IPS-18a (cell line): ENCODE measurements at regions not wholly inside any gene's neighbourhood (a gene's known extent, or its start where the extent isn't known, plus 50 kb on each side); places are given as distances from the start of the nearest gene placed in this dataset.

ENCODE experiments used
- H3K27ac ChIP-seq: one replicate; pipeline ENCODE4 v1.5.1; 2013; ENCODE audit warnings: low read length
- H3K27me3 ChIP-seq: one replicate; pipeline ENCODE4 v1.6.1; 2013; ENCODE audit warnings: mild to moderate bottlenecking, low read length; ENCODE audit not compliant: control insufficient read depth, insufficient read depth
- H3K36me3 ChIP-seq: one replicate; pipeline ENCODE4 v1.6.1; 2013; ENCODE audit warnings: low read depth, low read length; ENCODE audit not compliant: control insufficient read depth
- H3K4me1 ChIP-seq: one replicate; pipeline ENCODE4 v1.6.1; 2013; ENCODE audit warnings: low read depth, low read length; ENCODE audit not compliant: control insufficient read depth
- H3K4me3 ChIP-seq: one replicate; pipeline ENCODE4 v1.5.1; 2013; ENCODE audit warnings: low read length
- H3K9ac ChIP-seq: one replicate; pipeline ENCODE4 v1.6.1; 2013; ENCODE audit warnings: mild to moderate bottlenecking, low read length, moderate library complexity
- H3K9me3 ChIP-seq: one replicate; pipeline ENCODE4 v1.6.1; 2013; ENCODE audit warnings: low read depth, low read length; ENCODE audit not compliant: control insufficient read depth

- H3K27ac ChIP-seq: no peak overlapping the region
Measured at GRCh38 chr7:27364344-27364758, 121.7 kb downstream of the EVX1 start.

GRCh38 chr7:27367179-27367932 is 124.8 kb downstream of the EVX1 start:
- H3K27me3 ChIP-seq: peaks cover 3% of the 10 kb centered on the region
- no peaks in the 10 kb centered on the region for H3K4me1 ChIP-seq

More at GRCh38 chr7:27364344-27364758, 121.7 kb downstream of the EVX1 start:
- peaks cover 3% of the 10 kb centered on the region for H3K27me3 ChIP-seq
- H3K36me3 ChIP-seq: no peaks in the 10 kb centered on the region
- H3K4me1 ChIP-seq: no peaks in the 10 kb centered on the region
- no peaks in the 10 kb centered on the region for H3K9me3 ChIP-seq
- no peak overlapping the region for H3K4me3 ChIP-seq
- no peak overlapping the region for H3K9ac ChIP-seq

GRCh38 chr7:27367933-27368549 is 125.4 kb downstream of the EVX1 start:
- Histone ChIP-seq H3K27me3 (peaks cover 3% of the 10 kb centered on the region), H3K36me3 (no peaks in the 10 kb centered on the region), H3K4me1 (no peaks in the 10 kb centered on the region), H3K4me3 (no peak overlapping the region), H3K27ac (no peak overlapping the region), H3K9me3 (no peaks in the 10 kb centered on the region), H3K9ac (no peak overlapping the region)

More at GRCh38 chr7:27367179-27367932, 124.8 kb downstream of the EVX1 start:
- Histone ChIP-seq H3K4me3 (no peak overlapping the region), H3K27ac (no peak overlapping the region), H3K36me3 (no peaks in the 10 kb centered on the region), H3K9ac (no peak overlapping the region), H3K9me3 (no peaks in the 10 kb centered on the region)

- Histone ChIP-seq H3K9me3 (no peaks in the 10 kb centered on the region), H3K4me1 (peaks cover 14% of the 10 kb centered on the region), H3K9ac (no peak overlapping the region), H3K4me3 (no peak overlapping the region), H3K27ac (no peak overlapping the region), H3K36me3 (no peaks in the 10 kb centered on the region), H3K27me3 (no peaks in the 10 kb centered on the region)
Measured at GRCh38 chr7:27374958-27375841, 132.6 kb downstream of the EVX1 start.

- Histone ChIP-seq H3K9me3 (no peaks in the 10 kb centered on the region), H3K4me1 (peaks cover 14% of the 10 kb centered on the region), H3K36me3 (no peaks in the 10 kb centered on the region), H3K27me3 (no peaks in the 10 kb centered on the region), H3K27ac (no peak overlapping the region), H3K4me3 (no peak overlapping the region), H3K9ac (no peak overlapping the region)
Measured at GRCh38 chr7:27375958-27376357, 133.4 kb downstream of the EVX1 start.

GRCh38 chr7:27377988-27378387 is 135.4 kb downstream of the EVX1 start:
- peaks cover 14% of the 10 kb centered on the region for H3K4me1 ChIP-seq
- no peak overlapping the region for H3K9ac ChIP-seq
- no peak overlapping the region for H3K4me3 ChIP-seq
- no peak overlapping the region for H3K27ac ChIP-seq
- H3K27me3 ChIP-seq: no peaks in the 10 kb centered on the region
- no peaks in the 10 kb centered on the region for H3K36me3 ChIP-seq
- H3K9me3 ChIP-seq: no peaks in the 10 kb centered on the region

GRCh38 chr7:27382307-27382706 is 139.7 kb downstream of the EVX1 start:
- no peak overlapping the region for H3K9ac ChIP-seq
- no peaks in the 10 kb centered on the region for H3K4me1 ChIP-seq
- H3K27ac ChIP-seq: no peak overlapping the region
- H3K27me3 ChIP-seq: no peaks in the 10 kb centered on the region
- H3K9me3 ChIP-seq: no peaks in the 10 kb centered on the region
- no peak overlapping the region for H3K4me3 ChIP-seq
- H3K36me3 ChIP-seq: no peaks in the 10 kb centered on the region

GRCh38 chr7:27386581-27386980 is 144.0 kb downstream of the EVX1 start:
- no peaks in the 10 kb centered on the region for H3K27me3 ChIP-seq
- H3K9ac ChIP-seq: no peak overlapping the region
- no peak overlapping the region for H3K4me3 ChIP-seq
- H3K4me1 ChIP-seq: no peaks in the 10 kb centered on the region
- H3K27ac ChIP-seq: no peak overlapping the region
- no peaks in the 10 kb centered on the region for H3K9me3 ChIP-seq
- no peaks in the 10 kb centered on the region for H3K36me3 ChIP-seq

GRCh38 chr7:27387864-27388263 is 145.3 kb downstream of the EVX1 start:
- Histone ChIP-seq H3K27me3 (no peaks in the 10 kb centered on the region), H3K9ac (no peak overlapping the region)

GRCh38 chr7:27388561-27388960 is 146.0 kb downstream of the EVX1 start:
- no peaks in the 10 kb centered on the region for H3K36me3 ChIP-seq
- H3K9me3 ChIP-seq: no peaks in the 10 kb centered on the region
- H3K27me3 ChIP-seq: no peaks in the 10 kb centered on the region

More at GRCh38 chr7:27387864-27388263, 145.3 kb downstream of the EVX1 start:
- H3K36me3 ChIP-seq: no peaks in the 10 kb centered on the region
- no peak overlapping the region for H3K27ac ChIP-seq
- H3K9me3 ChIP-seq: no peaks in the 10 kb centered on the region
- no peaks in the 10 kb centered on the region for H3K4me1 ChIP-seq
- H3K4me3 ChIP-seq: no peak overlapping the region

GRCh38 chr7:27389496-27389895 is 146.9 kb downstream of the EVX1 start:
- no peak overlapping the region for H3K9ac ChIP-seq
- H3K9me3 ChIP-seq: no peaks in the 10 kb centered on the region
- no peaks in the 10 kb centered on the region for H3K27me3 ChIP-seq
- H3K36me3 ChIP-seq: no peaks in the 10 kb centered on the region
- no peak overlapping the region for H3K4me3 ChIP-seq
- H3K27ac ChIP-seq: no peak overlapping the region
- no peaks in the 10 kb centered on the region for H3K4me1 ChIP-seq

More at GRCh38 chr7:27388561-27388960, 146.0 kb downstream of the EVX1 start:
- H3K27ac ChIP-seq: no peak overlapping the region
- H3K9ac ChIP-seq: no peak overlapping the region
- H3K4me1 ChIP-seq: no peaks in the 10 kb centered on the region
- H3K4me3 ChIP-seq: no peak overlapping the region
